ENCODE measurements at regions not wholly inside any gene's neighbourhood (a gene's known extent, or its start where the extent isn't known, plus 50 kb on each side); places are given as distances from the start of the nearest gene placed in this dataset.

GRCh38 chr19:46944918-46945628, 74.6 kb upstream of the NPAS1 start:
- DNase-seq (ENCODE audit: low read depth, low spot score) = no peak

GRCh38 chr19:46945694-46946489, 73.7 kb upstream of the NPAS1 start:
- DNase-seq (ENCODE audit: low read depth, low spot score) = no peak

- no peak for DNase-seq (ENCODE audit: low read depth, low spot score)
Observed at GRCh38 chr19:46946611-46947238, 72.9 kb upstream of the NPAS1 start.

- no peak for DNase-seq (ENCODE audit: low read depth, low spot score)
Observed at GRCh38 chr19:46947866-46948265, 71.8 kb upstream of the NPAS1 start.

- DNase-seq (ENCODE audit: low read depth, low spot score) = no peak
Observed at GRCh38 chr19:46950526-46951170, 69.0 kb upstream of the NPAS1 start.

GRCh38 chr19:46951171-46951986, 68.3 kb upstream of the NPAS1 start:
- no peak for DNase-seq (ENCODE audit: low read depth, low spot score)

- no peak for DNase-seq (ENCODE audit: low read depth, low spot score)
Observed at GRCh38 chr19:46952874-46953273, 66.8 kb upstream of the NPAS1 start.

GRCh38 chr19:46953955-46954501, 65.6 kb upstream of the NPAS1 start:
- DNase-seq (ENCODE audit: low read depth, low spot score) = no peak

GRCh38 chr19:46954502-46954992, 65.1 kb upstream of the NPAS1 start:
- DNase-seq (ENCODE audit: low read depth, low spot score) = no peak

GRCh38 chr19:46954993-46955812, 64.4 kb upstream of the NPAS1 start:
- peak; percentile 34 for DNase-seq (ENCODE audit: low read depth, low spot score)

GRCh38 chr19:46955813-46956371, 63.7 kb upstream of the NPAS1 start:
- no peak for DNase-seq (ENCODE audit: low read depth, low spot score)

GRCh38 chr19:46958532-46958931, 61.1 kb upstream of the NPAS1 start:
- no peak for DNase-seq (ENCODE audit: low read depth, low spot score)

- DNase-seq (ENCODE audit: low read depth, low spot score) = no peak
Observed at GRCh38 chr19:46959894-46960556, 59.6 kb upstream of the NPAS1 start.

- DNase-seq (ENCODE audit: low read depth, low spot score) = no peak
Observed at GRCh38 chr19:46962030-46962570, 57.5 kb upstream of the NPAS1 start.

GRCh38 chr19:46963093-46963734, 56.4 kb upstream of the NPAS1 start:
- no peak for DNase-seq (ENCODE audit: low read depth, low spot score)

GRCh38 chr19:46967578-46968032, 52.0 kb upstream of the NPAS1 start:
- DNase-seq (ENCODE audit: low read depth, low spot score) = no peak

All from activated CD4-positive, CD25-positive, alpha-beta regulatory T cell treated with anti-CD3 and anti-CD28 coated beads, Interleukin-2, amount 50 U/mL, for 16 hours (primary cell).